Lung (tissue), 11 donors: ENCODE measurements at regions not wholly inside any gene's neighbourhood (a gene's known extent, or its start where the extent isn't known, plus 50 kb on each side); places are given as distances from the start of the nearest gene placed in this dataset.
"Not testable (repeated sequence)": the region's sequence is repeated elsewhere in the genome, so short reads cannot be mapped to it uniquely, and the experiment has no call there.

Experiments used
- ATAC-seq: fragments of 200-7000 bp; cut with Tn5 transposase; one replicate; pipeline ENCODE4 v1.9.1; 2020; ENCODE audit warnings: moderate number of reproducible peaks; ENCODE audit not compliant: insufficient read depth, low FRiP score
- DNase-seq, 3 donors: peaks; one replicate each; pipeline ENCODE4 v3.0.0-alpha.2; 2013 to 2017
- H3K27ac ChIP-seq, 2 donors: one replicate each; pipeline ENCODE4 v1.5.1; 2013; ENCODE audit warnings: mild to moderate bottlenecking in 2 of 2, moderate library complexity in 2 of 2, control low read depth in 1 of 2, inconsistent platforms in 1 of 2, low read depth in 1 of 2, low read length in 1 of 2
- H3K27me3 ChIP-seq, 3 donors: one replicate each; pipeline ENCODE4 v1.5.1; 2013; ENCODE audit warnings: low read length in 2 of 3; ENCODE audit not compliant: control insufficient read depth in 3 of 3, insufficient read depth in 3 of 3
- H3K36me3 ChIP-seq, 4 donors: one replicate each; pipeline ENCODE4 v1.5.1; 2013; ENCODE audit warnings: low read length in 4 of 4, mild to moderate bottlenecking in 1 of 4, moderate library complexity in 1 of 4; ENCODE audit not compliant: control insufficient read depth in 4 of 4, insufficient read depth in 4 of 4
- H3K4me1 ChIP-seq, 5 donors: one replicate each; pipeline ENCODE4 v1.5.1; 2013; ENCODE audit warnings: low read length in 5 of 5, mild to moderate bottlenecking in 2 of 5, moderate library complexity in 1 of 5; ENCODE audit not compliant: control insufficient read depth in 5 of 5, insufficient read depth in 5 of 5
- H3K4me3 ChIP-seq: one replicate; pipeline ENCODE4 v1.5.1; 2013; ENCODE audit warnings: mild to moderate bottlenecking, control low read depth, moderate library complexity
- H3K9ac ChIP-seq, 2 donors: one replicate each; pipeline ENCODE4 v1.5.1; 2013; ENCODE audit warnings: low read length in 2 of 2, control low read depth in 1 of 2; ENCODE audit not compliant: insufficient read depth in 1 of 2
- H3K9me3 ChIP-seq, 4 donors: one replicate each; pipeline ENCODE4 v1.5.1; 2013; ENCODE audit warnings: low read length in 3 of 4, mild to moderate bottlenecking in 1 of 4, moderate library complexity in 1 of 4; ENCODE audit not compliant: control insufficient read depth in 4 of 4, insufficient read depth in 3 of 4
- CTCF ChIP-seq: IDR thresholded peaks from 2 replicates; pipeline ENCODE4 v1.5.1; 2012; ENCODE audit warnings: mild to moderate bottlenecking; ENCODE audit errors: control extremely low read depth, extremely low read depth
- WGBS, 2 donors: extraction: QIAGEN DNeasy Blood & Tissue Kit; methylation state at CpG; one replicate each; pipeline ENCODE4 v1.1.7; 2013; 5-methylcytosine and 5-hydroxymethylcytosine counted together
- donor health status: control.
- donor health status: control.
- donor health status: Bipolar disorder and iron deficiency.
- donor health status: healthy.
- donor health status: DM: yes; HTN: yes; CAD: no.

GRCh38 chr20:43328697-43329096 lies 129.0 kb upstream of the SRSF6 start:
- peaks cover 0 to 10% (median under 1%) of the 10 kb centered on the region in 4 donors for H3K9me3 ChIP-seq
- H3K36me3 ChIP-seq, result no peaks in the 10 kb centered on the region
- H3K27me3 ChIP-seq, result no peaks in the 10 kb centered on the region
- H3K4me1 ChIP-seq, result no peaks in the 10 kb centered on the region
- H3K27ac ChIP-seq, result no peak overlapping the region
- WGBS, 2 donors, result 79 to 90% methylated on average over 1 of the region's 1 CpG
- H3K4me3 ChIP-seq, result no peak overlapping the region
- ATAC-seq (no peak), DNase-seq (no peak)
- no peak overlapping the region for H3K9ac ChIP-seq
- TF ChIP-seq CTCF, result no peak

GRCh38 chr20:43327234-43327633 lies 130.5 kb upstream of the SRSF6 start:
- WGBS, 2 donors, result 98 to 100% methylated on average over 4 of the region's 4 CpGs
- not testable (repeated sequence) for H3K4me3 ChIP-seq, H3K9ac ChIP-seq, H3K9me3 ChIP-seq, ATAC-seq, H3K4me1 ChIP-seq, DNase-seq, H3K27me3 ChIP-seq, H3K36me3 ChIP-seq, H3K27ac ChIP-seq

- ATAC-seq, result no peak
- H3K27me3 ChIP-seq, result no peaks in the 10 kb centered on the region
- no peak for TF ChIP-seq CTCF
- no peak overlapping the region for H3K27ac ChIP-seq
- H3K9ac ChIP-seq, result no peak overlapping the region
- H3K36me3 ChIP-seq, result no peaks in the 10 kb centered on the region
- H3K4me1 ChIP-seq, result no peaks in the 10 kb centered on the region
- no peak overlapping the region for H3K4me3 ChIP-seq
- no peak for DNase-seq
- WGBS, 2 donors, result 78 to 81% methylated on average over 3 of the region's 3 CpGs
- no peaks in the 10 kb centered on the region for H3K9me3 ChIP-seq
These were observed 131.8 kb upstream of the SRSF6 start for GRCh38 chr20:43325926-43326325.

GRCh38 chr20:43323592-43323991 lies 133.9 kb upstream of the PTPRT start:
- H3K27ac ChIP-seq, result no peak overlapping the region
- TF ChIP-seq CTCF, result no peak
- DNase-seq (no peak), ATAC-seq (no peak)
- no peaks in the 10 kb centered on the region for H3K9me3 ChIP-seq
- H3K4me1 ChIP-seq, result no peaks in the 10 kb centered on the region
- 84 to 86% methylated on average over 4 of the region's 4 CpGs for WGBS, 2 donors
- H3K4me3 ChIP-seq, result no peak overlapping the region
- H3K27me3 ChIP-seq, result no peaks in the 10 kb centered on the region
- no peak overlapping the region for H3K9ac ChIP-seq
- no peaks in the 10 kb centered on the region for H3K36me3 ChIP-seq
